Duodenal mucosa (tissue), 2 donors: ENCODE measurements at regions not wholly inside any gene's neighbourhood (a gene's known extent, or its start where the extent isn't known, plus 50 kb on each side); places are given as distances from the start of the nearest gene placed in this dataset.

Experiments used
- H3K27ac ChIP-seq: one replicate; pipeline ENCODE4 v1.7.0; 2013; ENCODE audit warnings: low read depth, low read length
- H3K27me3 ChIP-seq, 2 donors: one replicate each; pipeline ENCODE4 v1.7.0; 2013; ENCODE audit warnings: low read length in 2 of 2, control low read depth in 1 of 2; ENCODE audit not compliant: insufficient read depth in 2 of 2, control insufficient read depth in 1 of 2
- H3K36me3 ChIP-seq, 2 donors: one replicate each; pipeline ENCODE4 v1.7.0; 2013; ENCODE audit warnings: low read length in 2 of 2, control low read depth in 1 of 2; ENCODE audit not compliant: insufficient read depth in 2 of 2, control insufficient read depth in 1 of 2
- H3K4me1 ChIP-seq, 2 donors: one replicate each; pipeline ENCODE4 v1.7.0; 2013; ENCODE audit warnings: low read length in 2 of 2, control low read depth in 1 of 2; ENCODE audit not compliant: insufficient read depth in 2 of 2, control insufficient read depth in 1 of 2
- H3K4me3 ChIP-seq, 2 donors: one replicate each; pipeline ENCODE4 v1.7.0; 2013; ENCODE audit warnings: low read length in 2 of 2, low read depth in 1 of 2
- H3K9ac ChIP-seq, 2 donors: one replicate each; pipeline ENCODE4 v1.7.0; 2013; ENCODE audit warnings: low read length in 2 of 2, low read depth in 1 of 2
- H3K9me3 ChIP-seq, 2 donors: one replicate each; pipeline ENCODE4 v1.7.0; 2013; ENCODE audit warnings: low read length in 2 of 2, control low read depth in 1 of 2; ENCODE audit not compliant: control insufficient read depth in 1 of 2

GRCh38 chr7:33735403-33735802 is 169.9 kb upstream of the BMPER start:
- Histone ChIP-seq H3K9ac (no peak overlapping the region), H3K9me3 (no peaks in the 10 kb centered on the region), H3K4me1 (peaks cover 14 to 20% of the 10 kb centered on the region in 2 donors), H3K4me3 (no peak overlapping the region), H3K27me3 (no peaks in the 10 kb centered on the region), H3K27ac (no peak overlapping the region), H3K36me3 (no peaks in the 10 kb centered on the region)

GRCh38 chr7:33736521-33737221 is 168.7 kb upstream of the BMPER start:
- Histone ChIP-seq H3K27ac (no peak overlapping the region), H3K27me3 (no peaks in the 10 kb centered on the region), H3K9ac (no peak overlapping the region), H3K9me3 (no peaks in the 10 kb centered on the region), H3K36me3 (no peaks in the 10 kb centered on the region), H3K4me1 (peaks cover 14 to 16% of the 10 kb centered on the region in 2 donors), H3K4me3 (no peak overlapping the region)

GRCh38 chr7:33738260-33738935 is 166.9 kb upstream of the BMPER start:
- Histone ChIP-seq H3K27ac (no peak overlapping the region), H3K36me3 (no peaks in the 10 kb centered on the region), H3K9me3 (no peaks in the 10 kb centered on the region), H3K27me3 (no peaks in the 10 kb centered on the region), H3K4me3 (no peak overlapping the region), H3K4me1 (peaks cover 10 to 14% of the 10 kb centered on the region in 2 donors), H3K9ac (no peak overlapping the region)

- peaks cover 5 to 7% of the 10 kb centered on the region in 2 donors for H3K4me1 ChIP-seq
- H3K4me3 ChIP-seq: no peak overlapping the region
- H3K36me3 ChIP-seq: no peaks in the 10 kb centered on the region
- no peak overlapping the region for H3K27ac ChIP-seq
- H3K9me3 ChIP-seq: no peaks in the 10 kb centered on the region
- H3K27me3 ChIP-seq: no peaks in the 10 kb centered on the region
- H3K9ac ChIP-seq: no peak overlapping the region
Observed at GRCh38 chr7:33739286-33739685, 166.1 kb upstream of the BMPER start.

GRCh38 chr7:33742521-33742920 is 162.8 kb upstream of the BMPER start:
- Histone ChIP-seq H3K9ac (no peak overlapping the region), H3K9me3 (no peaks in the 10 kb centered on the region), H3K27ac (no peak overlapping the region), H3K4me3 (no peak overlapping the region), H3K36me3 (no peaks in the 10 kb centered on the region), H3K27me3 (no peaks in the 10 kb centered on the region), H3K4me1 (no peaks in the 10 kb centered on the region)

GRCh38 chr7:33742999-33743587 is 162.2 kb upstream of the BMPER start:
- no peak overlapping the region for H3K9ac ChIP-seq
- no peak overlapping the region for H3K27ac ChIP-seq
- no peak overlapping the region for H3K4me3 ChIP-seq
- H3K36me3 ChIP-seq: no peaks in the 10 kb centered on the region
- H3K9me3 ChIP-seq: no peaks in the 10 kb centered on the region
- H3K4me1 ChIP-seq: no peaks in the 10 kb centered on the region
- no peaks in the 10 kb centered on the region for H3K27me3 ChIP-seq

DNA sequence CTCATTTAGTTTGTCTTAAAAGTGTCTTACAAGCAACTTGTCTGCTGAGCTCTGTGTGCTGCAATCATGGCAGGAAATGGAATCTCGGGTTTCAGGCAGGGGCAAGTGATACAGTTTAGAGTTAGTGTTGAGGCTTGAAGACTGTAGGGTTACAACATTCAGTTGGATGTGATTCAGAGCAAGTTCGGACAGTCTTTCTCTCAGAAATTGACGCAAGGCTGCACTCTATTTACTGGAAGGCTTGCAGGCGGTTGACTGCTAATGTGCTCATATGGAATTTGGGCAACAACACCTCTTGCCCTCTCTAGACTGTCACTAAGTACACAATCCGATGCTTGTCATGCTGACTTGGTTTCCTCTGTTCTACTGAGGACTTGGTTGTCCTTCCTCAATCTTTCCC is 161.7 kb upstream of the BMPER start:
- no peaks in the 10 kb centered on the region for H3K36me3 ChIP-seq
- no peak overlapping the region for H3K4me3 ChIP-seq
- no peaks in the 10 kb centered on the region for H3K9me3 ChIP-seq
- no peak overlapping the region for H3K9ac ChIP-seq
- H3K27ac ChIP-seq: no peak overlapping the region
- no peaks in the 10 kb centered on the region for H3K27me3 ChIP-seq
- H3K4me1 ChIP-seq: no peaks in the 10 kb centered on the region

- Histone ChIP-seq H3K36me3 (no peaks in the 10 kb centered on the region), H3K9me3 (no peaks in the 10 kb centered on the region), H3K4me1 (no peaks in the 10 kb centered on the region), H3K9ac (no peak overlapping the region), H3K27ac (no peak overlapping the region), H3K27me3 (no peaks in the 10 kb centered on the region), H3K4me3 (no peak overlapping the region)
Observed at GRCh38 chr7:33744293-33745075, 160.9 kb upstream of the BMPER start.

GRCh38 chr7:33745934-33746333 is 159.4 kb upstream of the BMPER start:
- Histone ChIP-seq H3K4me3 (no peak overlapping the region), H3K9ac (no peak overlapping the region), H3K4me1 (no peaks in the 10 kb centered on the region), H3K27ac (no peak overlapping the region), H3K9me3 (no peaks in the 10 kb centered on the region), H3K27me3 (no peaks in the 10 kb centered on the region), H3K36me3 (no peaks in the 10 kb centered on the region)

DNA sequence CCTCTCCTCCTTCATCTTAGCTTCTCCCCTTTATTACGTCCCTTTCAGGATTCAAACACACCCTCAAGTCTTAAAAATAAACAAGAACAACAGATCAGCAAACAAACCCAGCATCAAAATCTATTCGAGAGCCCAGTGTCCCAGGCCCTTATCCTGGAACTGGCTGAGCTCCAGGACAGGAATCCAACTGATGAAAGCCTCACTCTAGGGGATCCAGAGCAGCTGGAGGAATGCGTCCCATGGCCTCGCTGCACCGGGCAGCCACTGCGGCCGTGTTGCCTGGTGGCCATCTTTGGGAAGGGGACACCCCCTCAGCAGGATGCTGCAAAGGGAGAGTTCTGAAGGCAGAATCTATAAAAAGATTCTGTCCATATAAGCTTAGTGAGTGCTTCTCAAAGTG is 156.5 kb upstream of the BMPER start:
- Histone ChIP-seq H3K27ac (no peak overlapping the region), H3K4me1 (peaks cover 0 to under 1% of the 10 kb centered on the region in 2 donors), H3K27me3 (no peaks in the 10 kb centered on the region), H3K4me3 (no peak overlapping the region), H3K9me3 (no peaks in the 10 kb centered on the region), H3K9ac (no peak overlapping the region), H3K36me3 (no peaks in the 10 kb centered on the region)
